ENCODE measurements at regions not wholly inside any gene's neighbourhood (a gene's known extent, or its start where the extent isn't known, plus 50 kb on each side); places are given as distances from the start of the nearest gene placed in this dataset.

DNA sequence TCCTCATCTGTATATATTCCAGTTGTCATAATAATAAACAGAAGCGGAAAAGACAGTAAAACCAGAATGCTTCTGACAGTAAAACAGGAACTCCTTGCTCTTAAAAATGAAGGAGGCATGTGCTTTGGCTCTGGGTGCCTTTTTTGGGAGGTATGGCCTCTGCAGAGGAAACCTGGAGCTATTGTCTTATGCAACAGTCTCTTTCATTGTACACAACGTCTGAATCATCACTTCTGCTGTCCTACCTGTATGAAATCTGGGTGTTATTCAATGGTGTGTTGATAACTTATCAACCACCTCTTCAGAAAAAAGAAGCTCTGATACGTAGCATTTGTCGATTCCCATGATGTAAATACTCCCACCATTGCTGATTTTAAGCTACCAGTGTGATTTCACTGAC, 64.8 kb downstream of the CDCA7 start:
- Mint-ChIP-seq H3K36me3 (ENCODE audit: low read depth) (no peaks in the 10 kb centered on the region), H3K4me1 (ENCODE audit: low read depth) (no peaks in the 10 kb centered on the region), H3K9me3 (no peaks in the 10 kb centered on the region), H3K4me3 (ENCODE audit: low read depth) (no peak overlapping the region), H3K27ac (no peak overlapping the region), H3K27me3 (ENCODE audit: low read depth) (peaks cover 18% of the 10 kb centered on the region)
- intact Hi-C loops (cut with micrococcal nuclease) = no loop called here
- no peak for DNase-seq (ENCODE audit: low spot score)

DNA sequence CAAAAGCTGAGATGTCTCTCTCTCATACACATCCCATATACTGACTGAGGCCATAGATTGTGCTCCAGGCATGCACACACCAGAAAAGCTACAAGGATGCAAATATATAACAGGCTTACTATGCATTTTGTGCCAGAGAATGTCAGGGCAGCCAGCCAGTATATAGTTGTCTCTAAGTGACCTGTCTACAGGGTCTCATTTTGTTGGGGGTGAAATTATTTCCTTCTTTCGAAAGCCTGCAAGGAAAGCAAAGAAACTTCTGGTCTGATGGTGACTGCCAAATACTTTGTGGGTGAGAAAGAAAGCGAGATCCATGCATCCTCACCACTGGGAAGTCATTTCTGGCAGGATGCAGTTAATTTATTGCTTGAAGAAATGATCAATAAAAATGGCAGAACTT, 70.2 kb downstream of the CDCA7 start:
- H3K36me3 Mint-ChIP-seq (ENCODE audit: low read depth) = no peaks in the 10 kb centered on the region
- H3K9me3 Mint-ChIP-seq = no peaks in the 10 kb centered on the region

GRCh38 chr2:173427887-173428668, 73.4 kb downstream of the CDCA7 start:
- no peak overlapping the region for H3K4me3 Mint-ChIP-seq (ENCODE audit: low read depth)
- intact Hi-C loops (cut with micrococcal nuclease) = no loop called here
- peaks cover 8% of the 10 kb centered on the region for H3K27me3 Mint-ChIP-seq (ENCODE audit: low read depth)
- no peaks in the 10 kb centered on the region for H3K4me1 Mint-ChIP-seq (ENCODE audit: low read depth)
- H3K9me3 Mint-ChIP-seq = no peaks in the 10 kb centered on the region
- no peak for DNase-seq (ENCODE audit: low spot score)
- H3K27ac Mint-ChIP-seq = no peak overlapping the region
- no peaks in the 10 kb centered on the region for H3K36me3 Mint-ChIP-seq (ENCODE audit: low read depth)

More for the DNA sequence above, 70.2 kb downstream of the CDCA7 start:
- Mint-ChIP-seq H3K27me3 (ENCODE audit: low read depth) (peaks cover 15% of the 10 kb centered on the region), H3K4me3 (ENCODE audit: low read depth) (no peak overlapping the region), H3K4me1 (ENCODE audit: low read depth) (no peaks in the 10 kb centered on the region), H3K27ac (no peak overlapping the region)
- intact Hi-C loops (cut with micrococcal nuclease) = no loop called here
- no peak for DNase-seq (ENCODE audit: low spot score)

DNA sequence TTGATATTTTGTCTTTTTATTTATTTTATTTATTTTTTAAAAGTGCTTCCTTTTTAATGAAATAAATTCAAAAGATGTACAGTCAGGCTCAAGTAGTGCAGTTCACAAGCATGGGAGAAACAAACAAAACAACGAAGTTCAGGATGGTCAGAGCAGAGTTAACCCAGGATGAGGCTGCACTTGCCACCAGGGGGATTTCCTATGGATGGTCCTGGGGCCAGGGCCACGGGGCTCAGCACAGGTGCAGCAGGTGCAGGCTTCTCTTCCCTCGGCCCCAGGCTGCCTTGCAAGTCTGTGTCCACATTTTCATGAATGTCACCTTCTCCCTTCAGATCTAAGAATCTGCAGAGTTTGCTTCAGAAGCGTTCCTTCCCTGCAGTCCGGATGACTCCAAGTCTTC, 76.5 kb downstream of the CDCA7 start:
- Mint-ChIP-seq H3K27ac (no peak overlapping the region), H3K36me3 (ENCODE audit: low read depth) (no peaks in the 10 kb centered on the region), H3K4me1 (ENCODE audit: low read depth) (peaks cover 7% of the 10 kb centered on the region), H3K9me3 (no peaks in the 10 kb centered on the region), H3K4me3 (ENCODE audit: low read depth) (no peak overlapping the region), H3K27me3 (ENCODE audit: low read depth) (peaks cover 13% of the 10 kb centered on the region)
- DNase-seq (ENCODE audit: low spot score) = no peak
- intact Hi-C loops (cut with micrococcal nuclease) = no loop called here

DNA sequence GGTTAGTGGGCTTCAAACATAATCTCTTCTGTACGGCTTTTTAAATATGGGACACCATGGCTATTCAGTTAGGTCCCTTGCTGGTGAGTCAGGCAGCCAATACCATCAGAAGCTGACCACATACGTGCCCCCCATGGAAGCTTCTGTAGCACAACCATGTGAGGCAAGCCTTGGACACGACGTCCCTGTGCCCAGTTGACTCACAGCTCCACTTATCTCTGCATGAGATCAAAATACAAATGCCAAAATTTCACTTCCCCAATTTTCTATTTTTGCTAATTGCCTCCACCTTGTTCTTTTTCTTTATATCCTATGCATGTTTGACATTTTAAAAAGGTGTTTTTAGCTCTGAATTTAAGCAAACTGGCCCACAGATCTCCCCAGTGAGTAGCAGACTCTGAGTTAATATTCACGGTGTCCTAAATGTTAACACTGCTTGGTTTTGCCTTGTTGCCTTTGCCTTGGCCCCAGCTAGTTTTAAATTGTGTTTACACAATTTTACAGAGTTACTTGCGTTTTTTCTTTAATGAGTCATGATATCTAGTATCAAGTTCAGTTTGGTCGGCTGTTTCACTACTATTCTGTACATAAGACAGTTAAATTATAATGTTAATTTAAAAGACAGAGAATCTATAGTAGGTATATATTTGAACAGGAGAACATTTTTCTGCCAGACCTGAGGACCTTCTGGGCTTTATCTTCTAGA, 77.5 kb downstream of the CDCA7 start:
- Mint-ChIP-seq H3K4me3 (ENCODE audit: low read depth) (no peak overlapping the region), H3K4me1 (ENCODE audit: low read depth) (peaks cover 7% of the 10 kb centered on the region), H3K36me3 (ENCODE audit: low read depth) (no peaks in the 10 kb centered on the region), H3K27me3 (ENCODE audit: low read depth) (peaks cover 13% of the 10 kb centered on the region), H3K27ac (no peak overlapping the region), H3K9me3 (no peaks in the 10 kb centered on the region)
- no peak for DNase-seq (ENCODE audit: low spot score)
- intact Hi-C loops (cut with micrococcal nuclease) = no loop called here

GRCh38 chr2:173434762-173435569, 80.3 kb downstream of the CDCA7 start:
- no peak overlapping the region for H3K27ac Mint-ChIP-seq
- intact Hi-C loops (cut with micrococcal nuclease) = no loop called here
- peaks cover 7% of the 10 kb centered on the region for H3K4me1 Mint-ChIP-seq (ENCODE audit: low read depth)
- peaks cover 18% of the 10 kb centered on the region for H3K27me3 Mint-ChIP-seq (ENCODE audit: low read depth)
- no peak overlapping the region for H3K4me3 Mint-ChIP-seq (ENCODE audit: low read depth)
- no peaks in the 10 kb centered on the region for H3K9me3 Mint-ChIP-seq
- DNase-seq (ENCODE audit: low spot score) = no peak
- H3K36me3 Mint-ChIP-seq (ENCODE audit: low read depth) = no peaks in the 10 kb centered on the region

GRCh38 chr2:173435574-173435973, 80.9 kb downstream of the CDCA7 start:
- no peak overlapping the region for H3K4me3 Mint-ChIP-seq (ENCODE audit: low read depth)

GRCh38 chr2:173436088-173436487, 81.4 kb downstream of the CDCA7 start:
- Mint-ChIP-seq H3K4me1 (ENCODE audit: low read depth) (peaks cover 7% of the 10 kb centered on the region), H3K4me3 (ENCODE audit: low read depth) (no peak overlapping the region), H3K9me3 (no peaks in the 10 kb centered on the region), H3K27ac (no peak overlapping the region), H3K27me3 (ENCODE audit: low read depth) (peaks cover 17% of the 10 kb centered on the region), H3K36me3 (ENCODE audit: low read depth) (no peaks in the 10 kb centered on the region)
- intact Hi-C loops (cut with micrococcal nuclease) = no loop called here
- DNase-seq (ENCODE audit: low spot score) = no peak

More at GRCh38 chr2:173435574-173435973, 80.9 kb downstream of the CDCA7 start:
- Mint-ChIP-seq H3K36me3 (ENCODE audit: low read depth) (no peaks in the 10 kb centered on the region), H3K9me3 (no peaks in the 10 kb centered on the region), H3K27me3 (ENCODE audit: low read depth) (peaks cover 17% of the 10 kb centered on the region), H3K27ac (no peak overlapping the region), H3K4me1 (ENCODE audit: low read depth) (peaks cover 7% of the 10 kb centered on the region)
- intact Hi-C loops (cut with micrococcal nuclease) = no loop called here
- DNase-seq (ENCODE audit: low spot score) = no peak

GRCh38 chr2:173441222-173441621, 86.5 kb downstream of the CDCA7 start:
- no peak overlapping the region for H3K4me3 Mint-ChIP-seq (ENCODE audit: low read depth)

GRCh38 chr2:173442542-173442941, 87.9 kb downstream of the CDCA7 start:
- no peak overlapping the region for H3K4me3 Mint-ChIP-seq (ENCODE audit: low read depth)
- intact Hi-C loops (cut with micrococcal nuclease) = no loop called here
- H3K27ac Mint-ChIP-seq = no peak overlapping the region
- H3K4me1 Mint-ChIP-seq (ENCODE audit: low read depth) = no peaks in the 10 kb centered on the region
- no peak for DNase-seq (ENCODE audit: low spot score)
- H3K9me3 Mint-ChIP-seq = no peaks in the 10 kb centered on the region
- peaks cover 9% of the 10 kb centered on the region for H3K27me3 Mint-ChIP-seq (ENCODE audit: low read depth)
- no peaks in the 10 kb centered on the region for H3K36me3 Mint-ChIP-seq (ENCODE audit: low read depth)

More at GRCh38 chr2:173441222-173441621, 86.5 kb downstream of the CDCA7 start:
- Mint-ChIP-seq H3K4me1 (ENCODE audit: low read depth) (no peaks in the 10 kb centered on the region), H3K36me3 (ENCODE audit: low read depth) (no peaks in the 10 kb centered on the region), H3K9me3 (no peaks in the 10 kb centered on the region), H3K27ac (no peak overlapping the region), H3K27me3 (ENCODE audit: low read depth) (peaks cover 10% of the 10 kb centered on the region)
- DNase-seq (ENCODE audit: low spot score) = no peak
- intact Hi-C loops (cut with micrococcal nuclease) = no loop called here

DNA sequence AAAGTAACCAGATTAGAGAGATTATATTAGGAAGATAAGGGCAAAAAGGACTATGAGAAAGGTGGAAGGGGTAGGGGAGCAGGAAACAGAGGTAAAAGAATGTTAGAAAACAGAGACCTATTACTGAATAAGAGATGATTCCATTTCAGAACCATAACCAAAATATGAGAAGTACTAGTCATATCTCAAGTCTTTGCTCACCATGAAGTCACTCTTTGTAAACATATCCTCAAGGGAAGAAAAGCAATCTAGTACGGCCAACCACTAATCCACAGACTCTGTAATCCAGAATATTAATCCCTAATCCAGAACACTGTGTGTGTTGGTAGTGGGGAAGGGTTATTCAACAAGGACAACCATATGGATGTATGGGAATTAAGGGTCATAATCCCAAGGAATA, 92.0 kb downstream of the CDCA7 start:
- intact Hi-C loops (cut with micrococcal nuclease) = no loop called here
- peaks cover 19% of the 10 kb centered on the region for H3K27me3 Mint-ChIP-seq (ENCODE audit: low read depth)
- H3K9me3 Mint-ChIP-seq = no peaks in the 10 kb centered on the region
- no peak overlapping the region for H3K27ac Mint-ChIP-seq
- peaks cover 3% of the 10 kb centered on the region for H3K4me1 Mint-ChIP-seq (ENCODE audit: low read depth)
- no peak overlapping the region for H3K4me3 Mint-ChIP-seq (ENCODE audit: low read depth)
- H3K36me3 Mint-ChIP-seq (ENCODE audit: low read depth) = no peaks in the 10 kb centered on the region
- no peak for DNase-seq (ENCODE audit: low spot score)

DNA sequence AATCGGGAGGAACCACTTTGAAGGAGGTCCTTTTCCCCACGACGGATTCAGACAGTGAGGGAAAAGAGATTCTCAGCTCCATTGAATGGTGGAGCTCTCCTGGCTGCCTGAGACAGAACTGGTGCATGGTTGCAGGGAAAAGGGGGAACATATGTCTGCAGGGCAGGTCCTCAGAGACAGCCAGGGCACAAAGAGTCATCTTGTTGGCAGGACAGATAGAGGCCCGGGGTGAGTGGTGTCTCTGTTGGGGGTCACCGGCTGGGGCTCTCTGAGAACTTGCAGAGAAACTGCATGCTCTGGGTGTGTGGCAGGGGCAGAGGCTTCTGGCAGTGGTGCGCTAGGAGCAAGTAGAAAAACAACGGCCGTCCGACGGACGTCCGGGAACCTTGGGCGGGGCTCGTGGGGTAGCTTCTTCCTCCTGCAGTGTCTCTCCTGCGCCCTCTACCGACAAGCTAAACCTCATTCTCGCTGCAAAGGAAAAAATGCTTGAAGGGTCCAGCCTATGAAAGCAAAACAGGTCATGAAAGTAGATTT, 94.3 kb downstream of the CDCA7 start:
- no peaks in the 10 kb centered on the region for H3K36me3 Mint-ChIP-seq (ENCODE audit: low read depth)
- H3K27ac Mint-ChIP-seq = no peak overlapping the region
- H3K27me3 Mint-ChIP-seq (ENCODE audit: low read depth) = peaks cover 23% of the 10 kb centered on the region
- peak; percentile 51 for DNase-seq (ENCODE audit: low spot score)
- peak overlapping the region; percentile 13 for H3K4me3 Mint-ChIP-seq (ENCODE audit: low read depth)
- peaks cover 3% of the 10 kb centered on the region for H3K4me1 Mint-ChIP-seq (ENCODE audit: low read depth)
- no peaks in the 10 kb centered on the region for H3K9me3 Mint-ChIP-seq
- intact Hi-C loops (cut with micrococcal nuclease) = loop anchor here (1.0 kb wide), 1 partner anchor 49 kb away; no protein-coding TSS in a partner anchor
